ENCODE measurements at regions not wholly inside any gene's neighbourhood (a gene's known extent, or its start where the extent isn't known, plus 50 kb on each side); places are given as distances from the start of the nearest gene placed in this dataset.

GRCh38 chr16:73558219-73558618 lies 510.3 kb upstream of the ZFHX3 start:
- no peak overlapping the region for H3K4me3 ChIP-seq
- intact Hi-C loops (cut with DNase I) = no loop called here
- no peak for ATAC-seq
- no peaks in the 10 kb centered on the region for H3K9me3 ChIP-seq
- no peak for FAIRE-seq
- no peak for DNase-seq
- no peak for TF ChIP-seq CTCF (IDR thresholded peaks at IDR 0.05)
- H3K27me3 ChIP-seq = peaks cover 0 to 3% (median 0%) of the 10 kb centered on the region in 4 donors
- H3K36me3 ChIP-seq = no peaks in the 10 kb centered on the region
- WGBS, 2 donors = 79 to 86% methylated on average over 7 of the region's 7 CpGs
- H3K27ac ChIP-seq = no peak overlapping the region
- H3K4me1 ChIP-seq = no peaks in the 10 kb centered on the region

- TF ChIP-seq CTCF (IDR thresholded peaks at IDR 0.05) = no peak
- Histone ChIP-seq H3K27me3 (peaks cover 0 to 35% (median under 1%) of the 10 kb centered on the region in 4 donors), H3K4me1 (no peaks in the 10 kb centered on the region), H3K36me3 (no peaks in the 10 kb centered on the region), H3K27ac (no peak overlapping the region), H3K9me3 (no peaks in the 10 kb centered on the region), H3K4me3 (no peak overlapping the region)
- no peak for ATAC-seq
- intact Hi-C loops (cut with DNase I) = no loop called here
- no peak for FAIRE-seq
- 62 to 75% methylated on average over 10 of the region's 10 CpGs for WGBS, 2 donors
- DNase-seq = no peak
Measured at GRCh38 chr16:73553941-73554660, 506.2 kb upstream of the ZFHX3 start.

- Histone ChIP-seq H3K27me3 (peaks cover 0 to 60% (median 10%) of the 10 kb centered on the region in 4 donors), H3K4me1 (no peaks in the 10 kb centered on the region), H3K27ac (no peak overlapping the region), H3K4me3 (no peak overlapping the region), H3K36me3 (no peaks in the 10 kb centered on the region), H3K9me3 (no peaks in the 10 kb centered on the region)
- no peak for TF ChIP-seq CTCF (IDR thresholded peaks at IDR 0.05)
- intact Hi-C loops (cut with DNase I) = no loop called here
- 39% methylated on average over 19 of the region's 19 CpGs for WGBS, 2 donors
- ATAC-seq = no peak
- FAIRE-seq = no peak
- no peak for DNase-seq
Measured at GRCh38 chr16:73549984-73550631, 502.2 kb upstream of the ZFHX3 start.

GRCh38 chr16:73547552-73548403 lies 499.9 kb upstream of the ZFHX3 start:
- no peak for TF ChIP-seq CTCF (IDR thresholded peaks at IDR 0.05)
- Histone ChIP-seq H3K4me1 (no peaks in the 10 kb centered on the region), H3K27ac (no peak overlapping the region), H3K9me3 (no peaks in the 10 kb centered on the region), H3K36me3 (no peaks in the 10 kb centered on the region), H3K27me3 (peaks cover 0 to 57% (median 13%) of the 10 kb centered on the region in 4 donors), H3K4me3 (no peak overlapping the region)
- no peak for FAIRE-seq
- intact Hi-C loops (cut with DNase I) = no loop called here
- ATAC-seq = no peak
- WGBS, 2 donors = 21 to 25% methylated on average over 9 of the region's 9 CpGs
- no peak for DNase-seq
